Smooth muscle cell (in vitro differentiated cells): ENCODE measurements at regions not wholly inside any gene's neighbourhood (a gene's known extent, or its start where the extent isn't known, plus 50 kb on each side); places are given as distances from the start of the nearest gene placed in this dataset.

Source experiments
- DNase-seq: peaks from one replicate; lab custom pipeline; 2025; ENCODE audit not compliant: unreplicated experiment; lab: John Stamatoyannopoulos, UW
- H2AFZ ChIP-seq: fragments of 200-600 bp; sonication (generic); 2 replicates; pipeline ENCODE4 v1.6.0; 2016; ENCODE audit warnings: antibody characterized with exemption, low read depth, mild to moderate bottlenecking
- H3F3A ChIP-seq: fragments of 200-600 bp; sonication (generic); 2 replicates; pipeline ENCODE4 v1.6.0; 2017; ENCODE audit warnings: antibody characterized with exemption, low read depth
- H3K27ac ChIP-seq: fragments of 200-600 bp; sonication (generic); 2 replicates; pipeline ENCODE4 v1.5.1; 2016; ENCODE audit warnings: low read depth, mild to moderate bottlenecking
- H3K27me3 ChIP-seq: fragments of 200-600 bp; sonication (generic); 2 replicates; pipeline ENCODE4 v1.6.1; 2016; ENCODE audit warnings: low read depth, mild to moderate bottlenecking
- H3K36me3 ChIP-seq: fragments of 200-600 bp; sonication (generic); 2 replicates; pipeline ENCODE4 v1.5.1; 2016; ENCODE audit warnings: low read depth
- H3K4me1 ChIP-seq: fragments of 200-600 bp; sonication (generic); 2 replicates; pipeline ENCODE4 v1.5.1; 2016; ENCODE audit warnings: low read depth
- H3K4me2 ChIP-seq: fragments of 200-600 bp; sonication (generic); 2 replicates; pipeline ENCODE4 v1.6.0; 2016; ENCODE audit warnings: mild to moderate bottlenecking
- H3K4me3 ChIP-seq: fragments of 200-600 bp; sonication (generic); 2 replicates; pipeline ENCODE4 v1.5.1; 2016; ENCODE audit warnings: mild to moderate bottlenecking
- H3K79me2 ChIP-seq: fragments of 200-600 bp; sonication (generic); 2 replicates; pipeline ENCODE4 v1.6.0; 2016; ENCODE audit warnings: low read depth, mild to moderate bottlenecking
- H3K9ac ChIP-seq: fragments of 200-600 bp; sonication (generic); 2 replicates; pipeline ENCODE4 v1.6.0; 2016; ENCODE audit warnings: low read depth
- H3K9me3 ChIP-seq: fragments of 200-600 bp; sonication (generic); replicated peaks from 2 replicates; pipeline ENCODE4 v1.5.1; 2016; ENCODE audit warnings: low read depth
- H4K20me1 ChIP-seq: fragments of 200-600 bp; sonication (generic); 2 replicates; pipeline ENCODE4 v1.6.0; 2016; ENCODE audit warnings: low read depth
- WGBS: methylation state at CpG from one replicate; pipeline ENCODE4 v1.1.7; 2016; ENCODE audit warnings: low lambda C conversion rate; 5-methylcytosine and 5-hydroxymethylcytosine counted together
- TF ChIP-seq, protein P1 (sequence below): fragments of 200-600 bp; sonication (generic); IDR thresholded peaks from 2 replicates; pipeline ENCODE4 v1.5.1; 2017; ENCODE audit warnings: borderline replicate concordance, mild to moderate bottlenecking, antibody characterized with exemption; ENCODE audit not compliant: insufficient read depth, poor library complexity, severe bottlenecking

DNA sequence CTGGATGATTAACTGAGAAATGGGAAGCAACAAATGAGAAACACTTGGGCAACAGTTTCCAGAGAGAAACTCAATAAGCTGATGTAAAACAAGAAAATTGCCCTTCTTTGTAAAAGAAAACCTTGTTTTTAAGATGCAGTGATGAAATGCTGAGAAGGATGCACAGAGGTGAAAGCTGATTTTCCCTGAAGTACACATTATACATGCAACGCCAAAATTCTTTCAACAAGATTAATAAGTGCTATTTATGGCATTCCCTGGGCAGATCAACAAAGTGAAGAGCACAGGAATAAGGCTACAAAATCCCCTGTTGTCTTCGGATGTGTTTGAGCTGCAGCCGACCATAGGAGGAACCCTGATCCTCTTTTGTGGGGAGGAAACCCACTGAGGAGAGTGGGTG, 208.0 kb upstream of the ANKH start:
- no peak for DNase-seq
- 90% methylated on average over 3 of the region's 3 CpGs for WGBS
- no peak overlapping the region for H3K27ac ChIP-seq
- no peak overlapping the region for H3K9ac ChIP-seq
- no peaks in the 10 kb centered on the region for H4K20me1 ChIP-seq
- no peak overlapping the region for H3K4me3 ChIP-seq
- H3K4me1 ChIP-seq: no peaks in the 10 kb centered on the region
- H2AFZ ChIP-seq: no peak overlapping the region
- no peaks in the 10 kb centered on the region for H3K9me3 ChIP-seq
- H3K36me3 ChIP-seq: no peaks in the 10 kb centered on the region
- no peaks in the 10 kb centered on the region for H3K79me2 ChIP-seq
- H3F3A ChIP-seq: no peaks in the 10 kb centered on the region
- H3K4me2 ChIP-seq: no peak overlapping the region
- H3K27me3 ChIP-seq: no peaks in the 10 kb centered on the region
- TF ChIP-seq, protein P1, sequence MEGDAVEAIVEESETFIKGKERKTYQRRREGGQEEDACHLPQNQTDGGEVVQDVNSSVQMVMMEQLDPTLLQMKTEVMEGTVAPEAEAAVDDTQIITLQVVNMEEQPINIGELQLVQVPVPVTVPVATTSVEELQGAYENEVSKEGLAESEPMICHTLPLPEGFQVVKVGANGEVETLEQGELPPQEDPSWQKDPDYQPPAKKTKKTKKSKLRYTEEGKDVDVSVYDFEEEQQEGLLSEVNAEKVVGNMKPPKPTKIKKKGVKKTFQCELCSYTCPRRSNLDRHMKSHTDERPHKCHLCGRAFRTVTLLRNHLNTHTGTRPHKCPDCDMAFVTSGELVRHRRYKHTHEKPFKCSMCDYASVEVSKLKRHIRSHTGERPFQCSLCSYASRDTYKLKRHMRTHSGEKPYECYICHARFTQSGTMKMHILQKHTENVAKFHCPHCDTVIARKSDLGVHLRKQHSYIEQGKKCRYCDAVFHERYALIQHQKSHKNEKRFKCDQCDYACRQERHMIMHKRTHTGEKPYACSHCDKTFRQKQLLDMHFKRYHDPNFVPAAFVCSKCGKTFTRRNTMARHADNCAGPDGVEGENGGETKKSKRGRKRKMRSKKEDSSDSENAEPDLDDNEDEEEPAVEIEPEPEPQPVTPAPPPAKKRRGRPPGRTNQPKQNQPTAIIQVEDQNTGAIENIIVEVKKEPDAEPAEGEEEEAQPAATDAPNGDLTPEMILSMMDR: no peak

DNA sequence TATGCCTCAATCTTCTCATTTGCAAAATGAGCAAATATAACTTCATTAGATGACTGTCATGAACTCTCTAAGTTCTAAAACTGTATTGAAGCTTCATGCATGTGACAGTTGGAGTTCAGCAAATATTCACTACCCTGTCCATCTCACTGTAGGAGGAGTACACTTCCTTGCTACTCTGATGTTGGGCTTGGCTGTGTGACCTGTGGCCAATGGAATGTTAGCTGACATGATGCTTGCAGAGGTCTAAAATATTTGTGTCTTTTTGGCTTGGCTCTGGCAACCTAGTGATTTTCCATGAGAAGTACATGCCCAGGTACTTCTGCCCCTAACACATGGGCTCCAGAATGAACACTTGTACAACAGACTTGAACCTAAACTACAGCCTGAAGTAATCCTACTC, 203.1 kb upstream of the ANKH start:
- no peaks in the 10 kb centered on the region for H4K20me1 ChIP-seq
- no peak overlapping the region for H3K27ac ChIP-seq
- no peaks in the 10 kb centered on the region for H3K4me1 ChIP-seq
- no peak for DNase-seq
- H3K79me2 ChIP-seq: no peaks in the 10 kb centered on the region
- no peak overlapping the region for H3K9ac ChIP-seq
- H3K27me3 ChIP-seq: no peaks in the 10 kb centered on the region
- H3K4me3 ChIP-seq: no peak overlapping the region
- H3K36me3 ChIP-seq: no peaks in the 10 kb centered on the region
- TF ChIP-seq, protein P1: no peak
- H3F3A ChIP-seq: no peaks in the 10 kb centered on the region
- H3K4me2 ChIP-seq: no peak overlapping the region
- no peak overlapping the region for H2AFZ ChIP-seq
- no peaks in the 10 kb centered on the region for H3K9me3 ChIP-seq

DNA sequence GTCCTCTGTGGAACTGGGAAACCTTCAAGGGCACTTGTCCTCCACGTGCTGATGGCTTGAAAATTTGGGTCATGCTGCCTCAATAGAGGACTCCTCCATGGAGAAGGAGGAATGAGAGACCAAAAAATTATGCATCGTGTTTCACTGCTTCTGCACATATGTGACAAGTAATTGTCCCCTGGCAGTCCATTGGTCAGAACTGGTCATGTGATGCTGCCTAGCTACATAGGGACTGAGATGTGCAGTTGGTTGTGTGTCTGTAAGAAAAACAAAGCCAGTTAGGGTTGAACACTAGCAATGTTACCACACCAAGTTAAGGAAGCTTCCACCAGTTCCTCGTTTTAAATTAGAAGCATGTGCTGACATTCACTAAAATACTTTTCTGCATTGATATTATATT, 201.9 kb upstream of the ANKH start:
- no peak overlapping the region for H3K4me3 ChIP-seq
- H3K4me2 ChIP-seq: no peak overlapping the region
- no peaks in the 10 kb centered on the region for H3K4me1 ChIP-seq
- H3F3A ChIP-seq: no peaks in the 10 kb centered on the region
- no peak overlapping the region for H3K27ac ChIP-seq
- H3K9ac ChIP-seq: no peak overlapping the region
- no peak for DNase-seq
- H2AFZ ChIP-seq: no peak overlapping the region
- no peaks in the 10 kb centered on the region for H3K27me3 ChIP-seq
- 87% methylated on average over 3 of the region's 3 CpGs for WGBS
- no peaks in the 10 kb centered on the region for H4K20me1 ChIP-seq
- no peaks in the 10 kb centered on the region for H3K9me3 ChIP-seq
- no peaks in the 10 kb centered on the region for H3K36me3 ChIP-seq
- no peaks in the 10 kb centered on the region for H3K79me2 ChIP-seq
- TF ChIP-seq, protein P1: no peak

DNA sequence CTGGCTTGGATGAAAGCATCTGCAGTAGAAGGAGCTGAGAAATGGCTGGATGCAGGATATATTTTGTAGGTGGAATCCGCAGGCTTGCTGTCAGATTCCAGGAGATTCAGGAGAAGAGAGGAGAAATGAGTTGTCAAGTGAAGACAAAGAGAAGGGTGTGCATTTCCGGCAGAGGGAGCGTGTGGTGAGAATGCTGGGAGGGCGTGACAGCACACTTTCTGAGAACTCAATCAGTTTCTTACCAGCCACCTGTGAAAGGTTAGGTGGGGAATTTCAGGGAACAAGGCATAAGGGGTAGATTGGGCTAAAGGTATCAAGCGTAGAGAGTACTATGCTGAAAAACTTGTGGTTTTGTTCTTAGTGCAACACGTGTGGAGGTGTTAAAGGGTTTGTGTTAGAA, 199.3 kb upstream of the ANKH start:
- 90% methylated on average over 6 of the region's 6 CpGs for WGBS
- H3K4me2 ChIP-seq: no peak overlapping the region

More for the DNA sequence above, 199.3 kb upstream of the ANKH start:
- TF ChIP-seq, protein P1: no peak
- Histone ChIP-seq H3K79me2 (no peaks in the 10 kb centered on the region), H3K9ac (no peak overlapping the region), H2AFZ (no peak overlapping the region), H3K9me3 (no peaks in the 10 kb centered on the region), H3K27ac (no peak overlapping the region), H3K27me3 (no peaks in the 10 kb centered on the region), H4K20me1 (no peaks in the 10 kb centered on the region), H3K36me3 (no peaks in the 10 kb centered on the region), H3K4me1 (no peaks in the 10 kb centered on the region), H3K4me3 (no peak overlapping the region), H3F3A (no peaks in the 10 kb centered on the region)
- DNase-seq: no peak
